ENCODE measurements at regions not wholly inside any gene's neighbourhood (a gene's known extent, or its start where the extent isn't known, plus 50 kb on each side); places are given as distances from the start of the nearest gene placed in this dataset.

GRCh38 chr1:191641420-191642260 is 516.6 kb upstream of the RGS18 start:
- DNase-seq (ENCODE audit: low read depth, low spot score), result peak; percentile 75
- BruUV-seq (replicated peaks), result no TSS peak

DNA sequence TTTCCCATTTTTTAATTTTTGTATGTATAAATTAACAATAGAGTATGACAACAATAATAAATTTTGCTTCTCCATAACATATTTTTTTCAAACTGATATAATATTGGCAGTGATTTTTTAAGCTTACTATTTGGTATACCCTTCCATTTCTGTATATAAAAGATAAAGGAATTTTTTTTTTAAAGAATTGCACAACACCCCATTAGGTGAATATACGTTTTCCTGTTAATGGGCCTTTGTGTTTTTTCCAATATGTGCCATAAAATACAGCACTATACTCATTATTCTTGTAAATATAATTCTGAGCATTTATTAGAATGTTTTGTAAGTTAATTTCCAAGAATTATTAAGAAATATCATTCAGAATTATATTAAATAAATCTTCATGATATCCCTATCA is 515.2 kb upstream of the RGS18 start:
- H3K9me3 ChIP-seq (ENCODE audit: control insufficient read depth, insufficient read depth, low read depth, low read length), result no peaks in the 10 kb centered on the region; the same call in 1 of the 2 replicates
- ChIA-PET CTCF (no interaction called here), POLR2A (no interaction called here)
- H3K4me1 ChIP-seq (ENCODE audit: control insufficient read depth, insufficient read depth, low read length), result no peaks in the 10 kb centered on the region
- H3K36me3 ChIP-seq (ENCODE audit: control insufficient read depth, insufficient read depth, low read length), result no peaks in the 10 kb centered on the region
- no peak overlapping the region for H3K4me3 ChIP-seq (ENCODE audit: low read depth in 2 of 2, low read length in 2 of 2)
- intact Hi-C loops (cut with micrococcal nuclease; ENCODE audit: unreplicated experiment), result no loop called here
- DNase-seq (ENCODE audit: low read depth, low spot score), result no peak
- H3K27me3 ChIP-seq (ENCODE audit: control insufficient read depth, insufficient read depth, low read length), result no peaks in the 10 kb centered on the region
- H3K27ac ChIP-seq (ENCODE audit: low read length), result no peak overlapping the region
- no TSS peak for BruUV-seq (replicated peaks)
- in situ Hi-C loops (cut with HindIII; ENCODE audit: low pct_unique_long_range_greater_than_20kb, low sequenced_read_pairs), result no loop called here
- TF ChIP-seq, protein P1, sequence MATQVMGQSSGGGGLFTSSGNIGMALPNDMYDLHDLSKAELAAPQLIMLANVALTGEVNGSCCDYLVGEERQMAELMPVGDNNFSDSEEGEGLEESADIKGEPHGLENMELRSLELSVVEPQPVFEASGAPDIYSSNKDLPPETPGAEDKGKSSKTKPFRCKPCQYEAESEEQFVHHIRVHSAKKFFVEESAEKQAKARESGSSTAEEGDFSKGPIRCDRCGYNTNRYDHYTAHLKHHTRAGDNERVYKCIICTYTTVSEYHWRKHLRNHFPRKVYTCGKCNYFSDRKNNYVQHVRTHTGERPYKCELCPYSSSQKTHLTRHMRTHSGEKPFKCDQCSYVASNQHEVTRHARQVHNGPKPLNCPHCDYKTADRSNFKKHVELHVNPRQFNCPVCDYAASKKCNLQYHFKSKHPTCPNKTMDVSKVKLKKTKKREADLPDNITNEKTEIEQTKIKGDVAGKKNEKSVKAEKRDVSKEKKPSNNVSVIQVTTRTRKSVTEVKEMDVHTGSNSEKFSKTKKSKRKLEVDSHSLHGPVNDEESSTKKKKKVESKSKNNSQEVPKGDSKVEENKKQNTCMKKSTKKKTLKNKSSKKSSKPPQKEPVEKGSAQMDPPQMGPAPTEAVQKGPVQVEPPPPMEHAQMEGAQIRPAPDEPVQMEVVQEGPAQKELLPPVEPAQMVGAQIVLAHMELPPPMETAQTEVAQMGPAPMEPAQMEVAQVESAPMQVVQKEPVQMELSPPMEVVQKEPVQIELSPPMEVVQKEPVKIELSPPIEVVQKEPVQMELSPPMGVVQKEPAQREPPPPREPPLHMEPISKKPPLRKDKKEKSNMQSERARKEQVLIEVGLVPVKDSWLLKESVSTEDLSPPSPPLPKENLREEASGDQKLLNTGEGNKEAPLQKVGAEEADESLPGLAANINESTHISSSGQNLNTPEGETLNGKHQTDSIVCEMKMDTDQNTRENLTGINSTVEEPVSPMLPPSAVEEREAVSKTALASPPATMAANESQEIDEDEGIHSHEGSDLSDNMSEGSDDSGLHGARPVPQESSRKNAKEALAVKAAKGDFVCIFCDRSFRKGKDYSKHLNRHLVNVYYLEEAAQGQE (IDR thresholded peaks at IDR 0.05; ENCODE audit: insufficient read depth in 1 of 2, low read depth in 2 of 2, low read length in 1 of 2), result no peak
- TF ChIP-seq POLR2AphosphoS5 (IDR thresholded peaks at IDR 0.05; ENCODE audit: low read depth, low read length), result no peak
- TF ChIP-seq TCF7L2 (IDR thresholded peaks at IDR 0.05; ENCODE audit: low read depth, low read length), result no peak
- TF ChIP-seq, protein P2, sequence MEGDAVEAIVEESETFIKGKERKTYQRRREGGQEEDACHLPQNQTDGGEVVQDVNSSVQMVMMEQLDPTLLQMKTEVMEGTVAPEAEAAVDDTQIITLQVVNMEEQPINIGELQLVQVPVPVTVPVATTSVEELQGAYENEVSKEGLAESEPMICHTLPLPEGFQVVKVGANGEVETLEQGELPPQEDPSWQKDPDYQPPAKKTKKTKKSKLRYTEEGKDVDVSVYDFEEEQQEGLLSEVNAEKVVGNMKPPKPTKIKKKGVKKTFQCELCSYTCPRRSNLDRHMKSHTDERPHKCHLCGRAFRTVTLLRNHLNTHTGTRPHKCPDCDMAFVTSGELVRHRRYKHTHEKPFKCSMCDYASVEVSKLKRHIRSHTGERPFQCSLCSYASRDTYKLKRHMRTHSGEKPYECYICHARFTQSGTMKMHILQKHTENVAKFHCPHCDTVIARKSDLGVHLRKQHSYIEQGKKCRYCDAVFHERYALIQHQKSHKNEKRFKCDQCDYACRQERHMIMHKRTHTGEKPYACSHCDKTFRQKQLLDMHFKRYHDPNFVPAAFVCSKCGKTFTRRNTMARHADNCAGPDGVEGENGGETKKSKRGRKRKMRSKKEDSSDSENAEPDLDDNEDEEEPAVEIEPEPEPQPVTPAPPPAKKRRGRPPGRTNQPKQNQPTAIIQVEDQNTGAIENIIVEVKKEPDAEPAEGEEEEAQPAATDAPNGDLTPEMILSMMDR (IDR thresholded peaks at IDR 0.05), result no peak
- no peak for TF ChIP-seq SIN3A (IDR thresholded peaks at IDR 0.05; ENCODE audit: borderline replicate concordance, insufficient read depth, low read depth, low read length)
- ATAC-seq, result no peak

More at GRCh38 chr1:191641420-191642260, 516.6 kb upstream of the RGS18 start:
- intact Hi-C loops (cut with micrococcal nuclease; ENCODE audit: unreplicated experiment), result no loop called here
- TF ChIP-seq POLR2AphosphoS5 (IDR thresholded peaks at IDR 0.05; ENCODE audit: low read depth, low read length) (no peak), TCF7L2 (IDR thresholded peaks at IDR 0.05; ENCODE audit: low read depth, low read length) (no peak), SIN3A (IDR thresholded peaks at IDR 0.05; ENCODE audit: borderline replicate concordance, insufficient read depth, low read depth, low read length) (no peak)
- TF ChIP-seq, protein P1 (IDR thresholded peaks at IDR 0.05; ENCODE audit: insufficient read depth in 1 of 2, low read depth in 2 of 2, low read length in 1 of 2), result no peak
- TF ChIP-seq, protein P2 (IDR thresholded peaks at IDR 0.05), result no peak
- Histone ChIP-seq H3K9me3 (ENCODE audit: control insufficient read depth, insufficient read depth, low read depth, low read length) (no peaks in the 10 kb centered on the region), H3K27me3 (ENCODE audit: control insufficient read depth, insufficient read depth, low read length) (no peaks in the 10 kb centered on the region), H3K4me1 (ENCODE audit: control insufficient read depth, insufficient read depth, low read length) (no peaks in the 10 kb centered on the region), H3K27ac (ENCODE audit: low read length) (0 out of 2 replicates have a peak overlapping the region, but pooled peaks have one; percentile 7), H3K4me3 (ENCODE audit: low read depth in 2 of 2, low read length in 2 of 2) (no peak overlapping the region), H3K36me3 (ENCODE audit: control insufficient read depth, insufficient read depth, low read length) (no peaks in the 10 kb centered on the region)
- in situ Hi-C loops (cut with HindIII; ENCODE audit: low pct_unique_long_range_greater_than_20kb, low sequenced_read_pairs), result no loop called here
- CTCF ChIA-PET, result no interaction called here
- peak; percentile 60; the same call in 1 of the 2 replicates for ATAC-seq
- POLR2A ChIA-PET, result interaction anchor here (0.6 kb wide), 1 partner anchor 22 kb away, joined by 3 read pairs; no protein-coding TSS in a partner anchor
